CD14-positive monocyte (primary cell): ENCODE measurements at regions not wholly inside any gene's neighbourhood (a gene's known extent, or its start where the extent isn't known, plus 50 kb on each side); places are given as distances from the start of the nearest gene placed in this dataset.

Source experiments
- DNase-seq, 3 donors: peaks; one replicate each; pipeline ENCODE4 v3.0.0-alpha.2; 2011 to 2022
- H2AFZ ChIP-seq: 2 replicates; pipeline ENCODE4 v1.6.0; 2012; ENCODE audit warnings: mild to moderate bottlenecking, low read depth, low read length, inconsistent platforms; ENCODE audit not compliant: insufficient read depth, poor library complexity, severe bottlenecking
- H3K27ac ChIP-seq, 2 donors: 1 replicate in 1 of 2; 2 replicates in 1 of 2; pipeline ENCODE4 v1.5.1; 2012 to 2013; ENCODE audit warnings: low read length in 2 of 2, control low read depth in 1 of 2, inconsistent platforms in 1 of 2, low read depth in 1 of 2, mild to moderate bottlenecking in 1 of 2
- H3K27me3 ChIP-seq, 2 donors: one replicate each; pipeline versions ENCODE4 v1.6.0 to v1.6.1; 2011 to 2013; ENCODE audit warnings: low read length in 2 of 2; ENCODE audit not compliant: control insufficient read depth in 2 of 2, insufficient read depth in 2 of 2
- H3K36me3 ChIP-seq, 2 donors: replicated peaks in 1 of 2; 1 replicate in 1 of 2; 2 replicates in 1 of 2; pipeline versions ENCODE4 v1.5.1 to v1.6.1; 2012 to 2013; ENCODE audit warnings: low read length in 2 of 2, control low read depth in 1 of 2, inconsistent platforms in 1 of 2, mild to moderate bottlenecking in 1 of 2; ENCODE audit not compliant: insufficient read depth in 2 of 2, control insufficient read depth in 1 of 2
- H3K4me1 ChIP-seq, 2 donors: 1 replicate in 1 of 2; 2 replicates in 1 of 2; pipeline versions ENCODE4 v1.5.1 to v1.6.1; 2012 to 2013; ENCODE audit warnings: low read length in 2 of 2, control low read depth in 1 of 2, inconsistent platforms in 1 of 2, mild to moderate bottlenecking in 1 of 2, moderate library complexity in 1 of 2; ENCODE audit not compliant: insufficient read depth in 2 of 2, control insufficient read depth in 1 of 2
- H3K4me2 ChIP-seq: replicated peaks from 2 replicates; pipeline ENCODE3; 2012; ENCODE audit warnings: low read length, moderate library complexity, mild to moderate bottlenecking; ENCODE audit not compliant: poor library complexity, severe bottlenecking; ENCODE audit errors: extremely low read depth
- H3K4me3 ChIP-seq, 3 experiments: fragments of 200-600 bp in 1 of 3; sonication (generic) in 1 of 3; replicated peaks in 1 of 3; 1 replicate in 2 of 3; 2 replicates in 1 of 3; pipeline ENCODE4 v1.5.1; 2011 to 2013; ENCODE audit warnings: low read length in 3 of 3, mild to moderate bottlenecking in 3 of 3, control low read depth in 2 of 3, low read depth in 2 of 3, inconsistent platforms in 1 of 3, moderate library complexity in 1 of 3
- H3K79me2 ChIP-seq: 2 replicates; pipeline ENCODE4 v1.6.0; 2012; ENCODE audit warnings: mild to moderate bottlenecking, control low read depth, inconsistent platforms, low read length, moderate library complexity; ENCODE audit not compliant: insufficient read depth
- H3K9ac ChIP-seq: 2 replicates; pipeline ENCODE4 v1.6.0; 2017; ENCODE audit warnings: low read length, mild to moderate bottlenecking; ENCODE audit not compliant: insufficient read depth, poor library complexity, severe bottlenecking
- H3K9me3 ChIP-seq, 2 donors: replicated peaks in 1 of 2; 1 replicate in 1 of 2; 2 replicates in 1 of 2; pipeline versions ENCODE4 v1.5.1 to v1.6.1; 2012 to 2013; ENCODE audit warnings: low read length in 2 of 2, control low read depth in 1 of 2; ENCODE audit not compliant: control insufficient read depth in 1 of 2, insufficient read depth in 1 of 2
- H4K20me1 ChIP-seq: 2 replicates; pipeline ENCODE4 v1.6.0; 2012; ENCODE audit warnings: mild to moderate bottlenecking, low read length, control low read depth, moderate library complexity; ENCODE audit not compliant: insufficient read depth
- H3K27ac Mint-ChIP-seq, 7 donors: one replicate each; pipeline ENCODE4 v1.8.0; 2020; ENCODE audit warnings: mild to moderate bottlenecking in 7 of 7, mixed read lengths in 7 of 7, moderate library complexity in 6 of 7, inconsistent platforms in 2 of 7
- H3K27me3 Mint-ChIP-seq, 3 donors: one replicate each; pipeline ENCODE4 v1.8.0; 2021 to 2022; ENCODE audit warnings: low read depth in 3 of 3, mild to moderate bottlenecking in 3 of 3, mixed read lengths in 3 of 3, moderate library complexity in 3 of 3, inconsistent platforms in 1 of 3
- H3K36me3 Mint-ChIP-seq, 2 donors: one replicate each; pipeline ENCODE4 v1.8.0; 2020; ENCODE audit warnings: mixed read lengths in 2 of 2, inconsistent platforms in 1 of 2, mild to moderate bottlenecking in 1 of 2
- H3K4me1 Mint-ChIP-seq: one replicate; pipeline ENCODE4 v1.8.0; 2020; ENCODE audit warnings: mild to moderate bottlenecking, mixed read lengths
- H3K4me3 Mint-ChIP-seq, 2 donors: one replicate each; pipeline ENCODE4 v1.8.0; 2020; ENCODE audit warnings: mild to moderate bottlenecking in 2 of 2, mixed read lengths in 2 of 2, moderate library complexity in 1 of 2
- H3K9me3 Mint-ChIP-seq, 7 donors: one replicate each; pipeline ENCODE4 v1.8.0; 2020 to 2022; ENCODE audit warnings: mixed read lengths in 7 of 7, mild to moderate bottlenecking in 6 of 7, moderate library complexity in 6 of 7, inconsistent platforms in 2 of 7
- CTCF ChIP-seq: fragments of 200-600 bp; IDR thresholded peaks from one replicate; pipeline ENCODE4 v1.8.0; 2022; ENCODE audit warnings: antibody characterized with exemption, mild to moderate bottlenecking
- WGBS: methylation state at CpG from one replicate; pipeline ENCODE4 v1.1.5; 2013; ENCODE audit warnings: missing lambda C conversion rate; ENCODE audit not compliant: insufficient coverage; 5-methylcytosine and 5-hydroxymethylcytosine counted together
- intact Hi-C, 2 donors: fragments of 100-400 bp; cut with micrococcal nuclease; formaldehyde crosslinking; loops; one replicate each; pipeline versions ENCODE4 v1.15.0 to v1.15.1; 2023

GRCh38 chr13:33372251-33372919 lies 86.8 kb upstream of the STARD13 start:
- TF ChIP-seq CTCF: no peak
- Mint-ChIP-seq H3K9me3 (peaks cover 4 to 15% (median 9%) of the 10 kb centered on the region in 7 donors), H3K4me1 (peaks cover 10% of the 10 kb centered on the region), H3K27me3 (peaks cover 0 to 3% (median 0%) of the 10 kb centered on the region in 3 donors), H3K27ac (no peak overlapping the region), H3K4me3 (no peak overlapping the region), H3K36me3 (peaks cover 0 to 2% of the 10 kb centered on the region in 2 donors)
- no peak overlapping the region for H3K9ac ChIP-seq
- no peaks in the 10 kb centered on the region for H3K27me3 ChIP-seq
- no peaks in the 10 kb centered on the region for H4K20me1 ChIP-seq
- no peak overlapping the region for H3K4me2 ChIP-seq
- peaks cover 10 to 11% of the 10 kb centered on the region in 2 donors for H3K9me3 ChIP-seq
- H2AFZ ChIP-seq: no peak overlapping the region
- no peak overlapping the region for H3K4me3 ChIP-seq
- H3K27ac ChIP-seq: no peak overlapping the region
- WGBS: no CpG with 5 or more reads among the region's 4 CpGs
- peaks cover 8 to 10% of the 10 kb centered on the region in 2 donors for H3K4me1 ChIP-seq
- intact Hi-C loops: no loop called here
- no peaks in the 10 kb centered on the region for H3K36me3 ChIP-seq
- H3K79me2 ChIP-seq: no peaks in the 10 kb centered on the region
- DNase-seq: no peak

- H3K27ac ChIP-seq: no peak overlapping the region
- no peak overlapping the region for H3K9ac ChIP-seq
- no peak for DNase-seq
- H2AFZ ChIP-seq: no peak overlapping the region
- peaks cover 1% of the 10 kb centered on the region for H3K4me1 Mint-ChIP-seq
- no peaks in the 10 kb centered on the region for H3K36me3 ChIP-seq
- intact Hi-C loops: no loop called here
- H3K27me3 Mint-ChIP-seq: no peaks in the 10 kb centered on the region
- peaks cover 0 to 2% of the 10 kb centered on the region in 2 donors for H3K36me3 Mint-ChIP-seq
- no peak overlapping the region for H3K4me2 ChIP-seq
- H3K27ac Mint-ChIP-seq: no peak overlapping the region
- no peaks in the 10 kb centered on the region for H4K20me1 ChIP-seq
- H3K27me3 ChIP-seq: no peaks in the 10 kb centered on the region
- no peaks in the 10 kb centered on the region for H3K79me2 ChIP-seq
- H3K9me3 Mint-ChIP-seq: peaks cover 4 to 15% (median 9%) of the 10 kb centered on the region in 7 donors
- peaks cover 10 to 11% of the 10 kb centered on the region in 2 donors for H3K9me3 ChIP-seq
- H3K4me3 ChIP-seq: no peak overlapping the region
- H3K4me3 Mint-ChIP-seq: no peak overlapping the region
- no peaks in the 10 kb centered on the region for H3K4me1 ChIP-seq
- no peak for TF ChIP-seq CTCF
Measured at GRCh38 chr13:33373624-33374023, 88.1 kb upstream of the STARD13 start.
